ENCODE measurements at regions not wholly inside any gene's neighbourhood (a gene's known extent, or its start where the extent isn't known, plus 50 kb on each side); places are given as distances from the start of the nearest gene placed in this dataset.

DNA sequence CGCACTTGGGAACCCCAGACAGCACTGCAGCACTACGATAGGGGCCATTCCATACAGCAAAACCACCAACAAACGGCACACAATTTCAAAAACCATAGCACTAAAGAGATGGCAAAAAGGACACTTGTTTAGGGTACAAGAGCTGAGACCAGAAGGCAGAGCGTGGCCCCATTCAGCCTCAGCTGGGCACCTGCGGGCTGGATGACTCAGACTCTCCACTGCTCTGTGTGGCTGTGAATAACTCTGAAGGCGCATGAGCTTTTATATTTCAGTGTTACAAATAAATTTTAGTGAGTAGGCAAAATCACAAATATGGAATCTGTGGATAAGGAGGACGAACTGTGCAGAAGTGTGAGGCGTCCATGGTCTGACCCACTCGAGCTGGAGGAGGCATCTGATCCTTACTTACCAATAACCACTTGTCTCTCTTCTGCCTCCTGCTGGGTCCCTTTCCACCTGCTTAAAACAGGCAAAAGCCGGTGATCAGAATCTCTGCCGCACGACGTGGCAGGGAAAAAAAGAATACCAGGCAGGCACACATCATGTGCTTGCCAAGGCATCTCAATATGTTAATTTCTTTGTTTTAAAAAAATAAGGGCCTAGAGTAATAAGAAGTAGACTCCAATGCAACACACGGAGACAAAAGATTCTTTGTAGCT lies 325.7 kb downstream of the SHANK2 start:
- H3K4me1 ChIP-seq (ENCODE audit: control insufficient read depth in 2 of 2, insufficient read depth in 2 of 2, low read length in 2 of 2) = no peaks in the 10 kb centered on the region
- DNase-seq = no peak
- peaks cover 0 to 5% (median 0%) of the 10 kb centered on the region in 5 donors for H3K36me3 Mint-ChIP-seq

GRCh38 chr11:70928854-70929598 lies 323.4 kb downstream of the SHANK2 start:
- H3K4me3 ChIP-seq (ENCODE audit: low read length) = no peak overlapping the region

More for the DNA sequence above, 325.7 kb downstream of the SHANK2 start:
- Histone ChIP-seq H3K27ac (ENCODE audit: low read depth, low read length) (no peak overlapping the region), H3K4me3 (ENCODE audit: low read length) (no peak overlapping the region), H3K27me3 (ENCODE audit: control insufficient read depth in 2 of 2, insufficient read depth in 2 of 2, low read length in 2 of 2) (no peaks in the 10 kb centered on the region), H3K36me3 (ENCODE audit: control insufficient read depth in 2 of 3, insufficient read depth in 3 of 3, low read length in 3 of 3) (no peaks in the 10 kb centered on the region), H3K9me3 (ENCODE audit: control insufficient read depth in 2 of 3, low read length in 3 of 3) (peaks cover 0 to 8% (median 4%) of the 10 kb centered on the region in 3 experiments)
- no peak for ATAC-seq
- Mint-ChIP-seq H3K27ac (no peak overlapping the region), H3K27me3 (peaks cover 0 to 41% (median 7%) of the 10 kb centered on the region in 5 donors), H3K9me3 (peaks cover 5 to 58% (median 18%) of the 10 kb centered on the region in 11 donors), H3K4me3 (no peak overlapping the region), H3K4me1 (no peaks in the 10 kb centered on the region)
- ChIA-PET POLR2A (no interaction called here), CTCF (no interaction called here)
- intact Hi-C loops (cut with micrococcal nuclease) = no loop called here

GRCh38 chr11:70930215-70930614 lies 322.2 kb downstream of the SHANK2 start:
- H3K27ac Mint-ChIP-seq = no peak overlapping the region
- POLR2A ChIA-PET = no interaction called here

More at GRCh38 chr11:70928854-70929598, 323.4 kb downstream of the SHANK2 start:
- Histone ChIP-seq H3K27me3 (ENCODE audit: control insufficient read depth in 2 of 2, insufficient read depth in 2 of 2, low read length in 2 of 2) (no peaks in the 10 kb centered on the region), H3K27ac (ENCODE audit: low read depth, low read length) (no peak overlapping the region), H3K9me3 (ENCODE audit: control insufficient read depth in 2 of 3, low read length in 3 of 3) (peaks cover 0 to 4% (median 0%) of the 10 kb centered on the region in 3 experiments), H3K4me1 (ENCODE audit: control insufficient read depth in 2 of 2, insufficient read depth in 2 of 2, low read length in 2 of 2) (no peaks in the 10 kb centered on the region), H3K36me3 (ENCODE audit: control insufficient read depth in 2 of 3, insufficient read depth in 3 of 3, low read length in 3 of 3) (no peaks in the 10 kb centered on the region)
- intact Hi-C loops (cut with micrococcal nuclease) = no loop called here
- H3K27ac Mint-ChIP-seq = no peak overlapping the region
- CTCF ChIA-PET = no interaction called here
- DNase-seq = no peak
- no peaks in the 10 kb centered on the region for H3K4me1 Mint-ChIP-seq
- no peak overlapping the region for H3K4me3 Mint-ChIP-seq
- POLR2A ChIA-PET = no interaction called here
- ATAC-seq = no peak
- no peaks in the 10 kb centered on the region for H3K36me3 Mint-ChIP-seq
- H3K27me3 Mint-ChIP-seq = peaks cover 0 to 56% (median 16%) of the 10 kb centered on the region in 5 donors
- H3K9me3 Mint-ChIP-seq = peaks cover 0 to 53% (median 7%) of the 10 kb centered on the region in 11 donors

DNA sequence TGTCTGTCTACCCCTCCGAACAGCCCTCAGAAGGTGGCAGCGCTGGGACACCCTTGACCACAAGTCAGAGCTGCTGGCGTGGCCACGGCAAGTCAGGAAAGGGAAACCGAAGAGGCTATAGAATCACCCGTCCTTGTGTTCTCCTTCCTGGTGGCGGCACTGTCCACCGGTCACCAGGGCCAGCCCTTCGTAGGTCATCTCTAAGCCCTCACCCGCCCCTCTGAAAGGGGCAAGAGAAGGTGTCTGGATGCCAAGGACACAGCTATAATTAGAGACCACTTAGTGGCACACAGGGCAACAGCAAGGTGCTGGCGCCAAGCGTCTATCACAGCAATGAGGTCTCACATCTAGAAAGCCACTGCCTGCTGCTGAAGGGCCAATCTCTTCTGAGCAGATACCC lies 320.9 kb downstream of the SHANK2 start:
- Histone ChIP-seq H3K4me1 (ENCODE audit: control insufficient read depth in 2 of 2, insufficient read depth in 2 of 2, low read length in 2 of 2) (no peaks in the 10 kb centered on the region), H3K4me3 (ENCODE audit: low read length) (no peak overlapping the region), H3K27me3 (ENCODE audit: control insufficient read depth in 2 of 2, insufficient read depth in 2 of 2, low read length in 2 of 2) (no peaks in the 10 kb centered on the region), H3K36me3 (ENCODE audit: control insufficient read depth in 2 of 3, insufficient read depth in 3 of 3, low read length in 3 of 3) (no peaks in the 10 kb centered on the region), H3K27ac (ENCODE audit: low read depth, low read length) (no peak overlapping the region), H3K9me3 (ENCODE audit: control insufficient read depth in 2 of 3, low read length in 3 of 3) (peaks cover 0 to 4% (median 0%) of the 10 kb centered on the region in 3 experiments)
- no peak for DNase-seq
- H3K27me3 Mint-ChIP-seq = peaks cover 0 to 45% (median 16%) of the 10 kb centered on the region in 5 donors
- no peaks in the 10 kb centered on the region for H3K4me1 Mint-ChIP-seq
- no peaks in the 10 kb centered on the region for H3K36me3 Mint-ChIP-seq
- intact Hi-C loops (cut with micrococcal nuclease) = no loop called here
- ATAC-seq = no peak
- H3K4me3 Mint-ChIP-seq = no peak overlapping the region
- POLR2A ChIA-PET = no interaction called here
- H3K27ac Mint-ChIP-seq = no peak overlapping the region
- H3K9me3 Mint-ChIP-seq = peaks cover 0 to 42% (median 8%) of the 10 kb centered on the region in 11 donors
- CTCF ChIA-PET = no interaction called here

More at GRCh38 chr11:70930215-70930614, 322.2 kb downstream of the SHANK2 start:
- H3K4me3 ChIP-seq (ENCODE audit: low read length) = no peak overlapping the region
- no peaks in the 10 kb centered on the region for H3K4me1 Mint-ChIP-seq
- no peak for ATAC-seq
- intact Hi-C loops (cut with micrococcal nuclease) = no loop called here
- CTCF ChIA-PET = no interaction called here
- no peaks in the 10 kb centered on the region for H3K27me3 ChIP-seq (ENCODE audit: control insufficient read depth in 2 of 2, insufficient read depth in 2 of 2, low read length in 2 of 2)
- H3K36me3 Mint-ChIP-seq = no peaks in the 10 kb centered on the region
- H3K27me3 Mint-ChIP-seq = peaks cover 0 to 49% (median 16%) of the 10 kb centered on the region in 5 donors
- no peaks in the 10 kb centered on the region for H3K36me3 ChIP-seq (ENCODE audit: control insufficient read depth in 2 of 3, insufficient read depth in 3 of 3, low read length in 3 of 3)
- H3K4me3 Mint-ChIP-seq = no peak overlapping the region
- peaks cover 0 to 50% (median 7%) of the 10 kb centered on the region in 11 donors for H3K9me3 Mint-ChIP-seq
- H3K9me3 ChIP-seq (ENCODE audit: control insufficient read depth in 2 of 3, low read length in 3 of 3) = peaks cover 0 to 4% (median 0%) of the 10 kb centered on the region in 3 experiments
- H3K4me1 ChIP-seq (ENCODE audit: control insufficient read depth in 2 of 2, insufficient read depth in 2 of 2, low read length in 2 of 2) = no peaks in the 10 kb centered on the region
- H3K27ac ChIP-seq (ENCODE audit: low read depth, low read length) = no peak overlapping the region
- DNase-seq = no peak

- ATAC-seq (no peak), DNase-seq (no peak)
- Histone ChIP-seq H3K36me3 (ENCODE audit: control insufficient read depth in 2 of 3, insufficient read depth in 3 of 3, low read length in 3 of 3) (no peaks in the 10 kb centered on the region), H3K9me3 (ENCODE audit: control insufficient read depth in 2 of 3, low read length in 3 of 3) (peaks cover 0 to 5% (median 4%) of the 10 kb centered on the region in 3 experiments), H3K4me3 (ENCODE audit: low read length) (no peak overlapping the region), H3K27ac (ENCODE audit: low read depth, low read length) (no peak overlapping the region), H3K27me3 (ENCODE audit: control insufficient read depth in 2 of 2, insufficient read depth in 2 of 2, low read length in 2 of 2) (no peaks in the 10 kb centered on the region), H3K4me1 (ENCODE audit: control insufficient read depth in 2 of 2, insufficient read depth in 2 of 2, low read length in 2 of 2) (no peaks in the 10 kb centered on the region)
- Mint-ChIP-seq H3K4me1 (no peaks in the 10 kb centered on the region), H3K27ac (no peak overlapping the region), H3K4me3 (no peak overlapping the region), H3K27me3 (peaks cover 0 to 41% (median 11%) of the 10 kb centered on the region in 5 donors), H3K9me3 (peaks cover 0 to 41% (median 10%) of the 10 kb centered on the region in 11 donors), H3K36me3 (no peaks in the 10 kb centered on the region)
- ChIA-PET POLR2A (no interaction called here), CTCF (no interaction called here)
- intact Hi-C loops (cut with micrococcal nuclease) = no loop called here
Measured at GRCh38 chr11:70933981-70934583, 318.3 kb downstream of the SHANK2 start.

DNA sequence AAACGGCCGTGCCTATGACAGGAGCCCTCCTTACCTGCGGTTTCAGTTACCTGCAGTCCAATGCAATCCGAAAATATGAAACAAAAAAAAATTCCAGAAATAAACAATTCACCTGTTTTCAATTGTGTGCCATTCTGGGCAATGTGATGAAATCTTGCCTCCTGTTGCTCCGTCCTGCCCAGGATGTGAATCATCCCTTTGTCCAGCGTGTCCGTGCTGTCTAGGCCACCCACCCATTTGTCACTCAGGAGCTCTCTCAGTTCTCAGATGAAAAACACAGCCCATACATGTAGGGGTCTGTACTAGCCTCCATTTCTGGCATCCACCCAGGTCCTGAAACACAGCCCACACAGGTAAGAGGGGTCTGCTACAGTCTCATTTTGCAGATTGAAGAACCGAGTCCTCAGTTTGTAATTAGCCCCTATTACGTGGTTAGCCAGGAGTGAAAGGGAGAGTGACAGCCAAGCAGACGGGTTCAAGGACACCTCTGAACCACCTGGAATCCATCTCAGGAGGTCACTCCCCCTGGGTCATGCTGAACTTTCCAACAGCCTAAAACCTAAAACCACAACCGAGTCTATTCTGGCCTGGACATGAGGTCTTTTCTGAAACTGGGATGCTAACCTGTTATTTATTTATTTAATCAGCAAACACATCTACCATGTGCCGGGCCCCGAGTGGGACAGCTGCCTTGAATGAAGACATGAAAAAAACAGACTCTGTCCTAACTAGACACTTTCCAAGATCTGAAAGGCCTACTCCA lies 317.2 kb downstream of the SHANK2 start:
- POLR2A ChIA-PET = interaction anchor here (0.6 kb wide), 1 partner anchor 610 kb away, joined by 3 read pairs; no protein-coding TSS in a partner anchor
- intact Hi-C loops (cut with micrococcal nuclease) = no loop called here

More for the DNA sequence above, 317.2 kb downstream of the SHANK2 start:
- Mint-ChIP-seq H3K36me3 (no peaks in the 10 kb centered on the region), H3K4me3 (no peak overlapping the region), H3K27ac (no peak overlapping the region), H3K9me3 (peaks cover 0 to 40% (median 9%) of the 10 kb centered on the region in 11 donors), H3K27me3 (peaks cover 0 to 34% (median 5%) of the 10 kb centered on the region in 5 donors), H3K4me1 (peaks cover 0 to 2% (median 0%) of the 10 kb centered on the region in 7 donors)
- no peak overlapping the region for H3K27ac ChIP-seq (ENCODE audit: low read depth, low read length)
- no peaks in the 10 kb centered on the region for H3K36me3 ChIP-seq (ENCODE audit: control insufficient read depth in 2 of 3, insufficient read depth in 3 of 3, low read length in 3 of 3)
- peaks cover 0 to 5% (median 0%) of the 10 kb centered on the region in 3 experiments for H3K9me3 ChIP-seq (ENCODE audit: control insufficient read depth in 2 of 3, low read length in 3 of 3)
- no peak for ATAC-seq
- no peak overlapping the region for H3K4me3 ChIP-seq (ENCODE audit: low read length)
- no peaks in the 10 kb centered on the region for H3K27me3 ChIP-seq (ENCODE audit: control insufficient read depth in 2 of 2, insufficient read depth in 2 of 2, low read length in 2 of 2)
- H3K4me1 ChIP-seq (ENCODE audit: control insufficient read depth in 2 of 2, insufficient read depth in 2 of 2, low read length in 2 of 2) = no peaks in the 10 kb centered on the region
- CTCF ChIA-PET = no interaction called here
- DNase-seq = no peak
